Gastrocnemius medialis (tissue), 4 donors: ENCODE measurements at regions not wholly inside any gene's neighbourhood (a gene's known extent, or its start where the extent isn't known, plus 50 kb on each side); places are given as distances from the start of the nearest gene placed in this dataset.

Source experiments
- ATAC-seq, 2 donors: fragments of 150-250 bp; one replicate each; pipeline ENCODE4 v1.9.1; 2016
- DNase-seq, 2 donors: peaks; one replicate each; pipeline ENCODE4 v3.0.0-alpha.2; 2019
- H3K27ac ChIP-seq, 4 donors: fragments of 200-600 bp; sonication (generic); 1 replicate in 1 of 4; 2 replicates in 3 of 4; pipeline ENCODE4 v1.5.1; 2016 to 2018; ENCODE audit warnings: mild to moderate bottlenecking in 2 of 4, moderate library complexity in 1 of 4
- H3K27me3 ChIP-seq, 3 donors: fragments of 200-600 bp; sonication (generic) in 2 of 3; 1 replicate in 1 of 3; 2 replicates in 2 of 3; pipeline versions ENCODE4 v1.5.1 to v1.6.0; 2016 to 2019; ENCODE audit warnings: mild to moderate bottlenecking in 1 of 3, moderate library complexity in 1 of 3
- H3K36me3 ChIP-seq, 2 donors: fragments of 200-600 bp; sonication (generic) in 1 of 2; one replicate each; pipeline ENCODE4 v1.5.1; 2017 to 2018
- H3K4me1 ChIP-seq, 2 donors: fragments of 200-600 bp; sonication (generic) in 1 of 2; one replicate each; pipeline ENCODE4 v1.5.1; 2016 to 2017; ENCODE audit warnings: mild to moderate bottlenecking in 2 of 2
- H3K4me3 ChIP-seq, 4 donors: fragments of 200-600 bp; sonication (generic) in 3 of 4; 1 replicate in 1 of 4; 2 replicates in 3 of 4; pipeline ENCODE4 v1.5.1; 2016 to 2019; ENCODE audit warnings: mild to moderate bottlenecking in 2 of 4
- H3K9me3 ChIP-seq, 3 donors: fragments of 200-600 bp; sonication (generic) in 2 of 3; 1 replicate in 1 of 3; 2 replicates in 2 of 3; pipeline ENCODE4 v1.5.1; 2016 to 2019
- CTCF ChIP-seq, 5 experiments: fragments of 450-650 bp in 3 of 5; fragments of 200-600 bp in 2 of 5; sonication (generic) in 2 of 5; IDR thresholded peaks in 4 of 5; conservative IDR thresholded peaks in 1 of 5; 1 replicate in 4 of 5; 2 replicates in 1 of 5; pipeline ENCODE4 v1.5.1; 2016 to 2019; ENCODE audit warnings: antibody characterized with exemption in 5 of 5, mild to moderate bottlenecking in 3 of 5, moderate library complexity in 3 of 5
- POLR2A ChIP-seq, 2 donors: fragments of 450-650 bp; IDR thresholded peaks; one replicate each; pipeline ENCODE4 v1.6.1; 2017; ENCODE audit warnings: antibody characterized with exemption in 2 of 2, mild to moderate bottlenecking in 2 of 2, moderate library complexity in 2 of 2
- in situ Hi-C, 4 donors: fragments of 200-750 bp; cut with MboI; loops; one replicate each; pipeline versions ENCODE4 v1.15.0 to v1.8.0; 2017; ENCODE audit warnings: low sequenced_read_pairs in 4 of 4
- intact Hi-C: fragments of 100-400 bp; cut with DNase I; formaldehyde crosslinking; loops from one replicate; pipeline ENCODE4 v1.15.1; 2023; ENCODE audit warnings: low total_unique reads

GRCh38 chr13:73174521-73175010, 115.8 kb downstream of the KLF5 start:
- Histone ChIP-seq H3K9me3 (no peaks in the 10 kb centered on the region), H3K27me3 (no peaks in the 10 kb centered on the region), H3K4me1 (no peaks in the 10 kb centered on the region), H3K36me3 (no peaks in the 10 kb centered on the region), H3K4me3 (no peak overlapping the region), H3K27ac (no peak overlapping the region)
- TF ChIP-seq POLR2A (IDR thresholded peaks at IDR 0.05) (no peak), CTCF (IDR thresholded peaks at IDR 0.05 in 4 of 5, conservative IDR thresholded peaks at IDR 0.05 in 1 of 5) (no peak)
- intact Hi-C loops, result no loop called here
- ATAC-seq (no peak), DNase-seq (no peak)
- in situ Hi-C loops, result no loop called here

GRCh38 chr13:73173279-73173811, 114.5 kb downstream of the KLF5 start:
- Histone ChIP-seq H3K4me1 (no peaks in the 10 kb centered on the region), H3K9me3 (no peaks in the 10 kb centered on the region), H3K4me3 (no peak overlapping the region), H3K27ac (no peak overlapping the region), H3K27me3 (no peaks in the 10 kb centered on the region), H3K36me3 (no peaks in the 10 kb centered on the region)
- DNase-seq (no peak), ATAC-seq (no peak)
- TF ChIP-seq CTCF (IDR thresholded peaks at IDR 0.05 in 4 of 5, conservative IDR thresholded peaks at IDR 0.05 in 1 of 5), result no peak
- no peak for TF ChIP-seq POLR2A (IDR thresholded peaks at IDR 0.05)
- intact Hi-C loops, result no loop called here
- in situ Hi-C loops, result no loop called here

- DNase-seq (no peak), ATAC-seq (no peak)
- Histone ChIP-seq H3K27ac (no peak overlapping the region), H3K36me3 (no peaks in the 10 kb centered on the region), H3K27me3 (no peaks in the 10 kb centered on the region), H3K4me3 (no peak overlapping the region), H3K4me1 (no peaks in the 10 kb centered on the region), H3K9me3 (no peaks in the 10 kb centered on the region)
- TF ChIP-seq CTCF (IDR thresholded peaks at IDR 0.05 in 4 of 5, conservative IDR thresholded peaks at IDR 0.05 in 1 of 5) (no peak), POLR2A (IDR thresholded peaks at IDR 0.05) (no peak)
- in situ Hi-C loops, result no loop called here
- intact Hi-C loops, result no loop called here
These were observed 113.1 kb downstream of the KLF5 start for GRCh38 chr13:73171926-73172325.

GRCh38 chr13:73171271-73171682, 112.5 kb downstream of the KLF5 start:
- Histone ChIP-seq H3K36me3 (no peaks in the 10 kb centered on the region), H3K4me1 (no peaks in the 10 kb centered on the region), H3K9me3 (no peaks in the 10 kb centered on the region), H3K27me3 (no peaks in the 10 kb centered on the region), H3K27ac (no peak overlapping the region), H3K4me3 (no peak overlapping the region)
- intact Hi-C loops, result no loop called here
- no peak for DNase-seq
- TF ChIP-seq CTCF (IDR thresholded peaks at IDR 0.05 in 4 of 5, conservative IDR thresholded peaks at IDR 0.05 in 1 of 5), result no peak
- ATAC-seq, result no peak
- in situ Hi-C loops, result no loop called here

- in situ Hi-C loops, result no loop called here
- TF ChIP-seq CTCF (IDR thresholded peaks at IDR 0.05 in 4 of 5, conservative IDR thresholded peaks at IDR 0.05 in 1 of 5) (no peak), POLR2A (IDR thresholded peaks at IDR 0.05) (no peak)
- no peak for ATAC-seq
These were observed 111.2 kb downstream of the KLF5 start for GRCh38 chr13:73169971-73170370.

More at GRCh38 chr13:73169971-73170370, 111.2 kb downstream of the KLF5 start:
- no peaks in the 10 kb centered on the region for H3K27me3 ChIP-seq
- no peaks in the 10 kb centered on the region for H3K9me3 ChIP-seq
- H3K27ac ChIP-seq, result no peak overlapping the region
- H3K4me1 ChIP-seq, result no peaks in the 10 kb centered on the region
- no peak for DNase-seq
- no peaks in the 10 kb centered on the region for H3K36me3 ChIP-seq
- H3K4me3 ChIP-seq, result no peak overlapping the region
- intact Hi-C loops, result no loop called here
